GM18861 (cell line): ENCODE measurements at regions not wholly inside any gene's neighbourhood (a gene's known extent, or its start where the extent isn't known, plus 50 kb on each side); places are given as distances from the start of the nearest gene placed in this dataset.

ENCODE experiments used
- ATAC-seq: cut with Tn5 transposase; IDR thresholded peaks from one replicate; pipeline ENCODE4 v1.9.1; 2021; ENCODE audit not compliant: unreplicated experiment

- no peak for ATAC-seq
Measured at GRCh38 chr5:11973469-11973868, 69.2 kb upstream of the CTNND2 start.

DNA sequence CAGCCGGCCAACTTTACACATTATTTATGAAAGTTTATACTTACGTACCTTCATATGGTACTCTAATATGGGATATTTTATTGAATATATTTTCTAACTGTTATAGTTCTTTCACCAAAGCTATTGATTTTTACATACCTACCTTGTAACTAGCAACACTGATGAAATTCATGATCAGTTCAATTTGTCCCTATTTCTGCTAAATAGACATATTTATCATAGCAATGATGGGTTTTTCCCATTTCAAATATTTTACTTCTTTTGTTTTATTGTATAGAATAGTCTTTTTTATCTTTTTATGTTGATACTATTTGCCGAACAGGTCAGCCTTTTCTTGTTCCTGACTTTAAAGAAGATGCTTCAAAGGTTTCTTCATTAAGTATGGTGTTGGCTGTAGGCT is 59.0 kb upstream of the CTNND2 start:
- ATAC-seq = no peak

DNA sequence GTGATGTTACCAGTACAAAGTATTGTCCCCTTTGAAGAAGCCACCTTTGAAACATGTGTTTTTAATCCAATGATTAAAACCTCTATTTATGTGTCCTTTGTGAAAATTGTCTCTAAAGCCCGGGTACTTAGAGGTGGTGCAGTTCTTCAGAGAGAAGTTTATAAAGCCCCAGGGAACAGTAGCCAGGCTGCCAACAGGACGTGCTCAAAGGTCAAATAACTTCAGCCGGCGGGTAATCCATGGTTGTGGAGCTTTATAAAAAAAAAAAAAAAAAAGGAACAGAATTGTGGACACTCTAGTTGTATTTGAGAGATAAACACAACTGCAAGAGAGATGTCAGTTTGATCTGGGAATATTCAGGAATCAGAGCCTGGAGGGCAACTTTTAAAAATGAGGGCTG is 57.9 kb upstream of the CTNND2 start:
- ATAC-seq = no peak

DNA sequence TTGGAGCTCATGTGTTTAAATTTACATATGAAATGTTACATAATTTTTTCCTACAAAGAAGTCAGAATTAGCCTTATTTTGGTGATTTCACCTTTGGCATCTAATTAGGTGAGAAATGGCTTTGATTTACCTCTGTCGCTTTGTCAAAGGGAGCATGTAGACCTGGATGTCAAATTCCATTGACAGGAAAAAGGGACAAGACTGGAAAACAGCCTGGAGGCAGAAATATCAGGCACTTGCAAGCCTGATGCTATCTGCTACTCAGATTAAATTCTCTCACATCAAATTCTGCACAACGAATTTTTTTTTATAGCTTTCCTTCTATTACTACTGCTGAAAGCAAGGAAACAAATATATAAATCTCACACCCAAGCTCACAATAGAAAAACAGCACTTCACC is 54.1 kb upstream of the CTNND2 start:
- ATAC-seq = no peak

- no peak for ATAC-seq
Measured at GRCh38 chr5:11955331-11955730, 51.1 kb upstream of the CTNND2 start.
